Lower lobe of right lung (tissue), 2 donors: ENCODE measurements at regions not wholly inside any gene's neighbourhood (a gene's known extent, or its start where the extent isn't known, plus 50 kb on each side); places are given as distances from the start of the nearest gene placed in this dataset.

Experiments used
- ATAC-seq, 2 donors: fragments of 200-7000 bp; cut with Tn5 transposase; one replicate each; pipeline ENCODE4 v1.9.1; 2020 to 2022; ENCODE audit warnings: mild to moderate bottlenecking in 2 of 2, moderate library complexity in 2 of 2
- DNase-seq: peaks from one replicate; pipeline ENCODE4 v3.0.0-alpha.2; 2020
- H3K27ac ChIP-seq: fragments of 200-600 bp; one replicate; pipeline ENCODE4 v1.8.0; 2022
- H3K27me3 ChIP-seq: fragments of 200-600 bp; one replicate; pipeline ENCODE4 v1.8.0; 2022; ENCODE audit warnings: low read depth
- H3K36me3 ChIP-seq: fragments of 200-600 bp; one replicate; pipeline ENCODE4 v1.8.0; 2022; ENCODE audit warnings: mild to moderate bottlenecking
- H3K4me1 ChIP-seq: fragments of 200-600 bp; one replicate; pipeline ENCODE4 v1.8.0; 2022
- H3K4me3 ChIP-seq: fragments of 200-600 bp; one replicate; pipeline ENCODE4 v1.8.0; 2022; ENCODE audit warnings: mild to moderate bottlenecking
- H3K9me3 ChIP-seq: fragments of 200-600 bp; one replicate; pipeline ENCODE4 v1.8.0; 2022
- intact Hi-C: fragments of 100-400 bp; cut with DNase I; formaldehyde crosslinking; loops from one replicate; pipeline ENCODE4 v1.11.0; 2022
- TF ChIP-seq, protein P1 (sequence below): fragments of 200-600 bp; IDR thresholded peaks from one replicate; pipeline ENCODE4 v1.8.0; 2022; ENCODE audit warnings: antibody characterized with exemption, mild to moderate bottlenecking
- donor health status: DM: no; HTN: yes; CAD: no; lungs with severe emphysema.

- no peak for ATAC-seq
- intact Hi-C loops, result no loop called here
- Histone ChIP-seq H3K27me3 (no peaks in the 10 kb centered on the region), H3K36me3 (no peaks in the 10 kb centered on the region), H3K9me3 (no peaks in the 10 kb centered on the region), H3K4me3 (no peak overlapping the region), H3K27ac (no peak overlapping the region), H3K4me1 (no peaks in the 10 kb centered on the region)
- TF ChIP-seq, protein P1, sequence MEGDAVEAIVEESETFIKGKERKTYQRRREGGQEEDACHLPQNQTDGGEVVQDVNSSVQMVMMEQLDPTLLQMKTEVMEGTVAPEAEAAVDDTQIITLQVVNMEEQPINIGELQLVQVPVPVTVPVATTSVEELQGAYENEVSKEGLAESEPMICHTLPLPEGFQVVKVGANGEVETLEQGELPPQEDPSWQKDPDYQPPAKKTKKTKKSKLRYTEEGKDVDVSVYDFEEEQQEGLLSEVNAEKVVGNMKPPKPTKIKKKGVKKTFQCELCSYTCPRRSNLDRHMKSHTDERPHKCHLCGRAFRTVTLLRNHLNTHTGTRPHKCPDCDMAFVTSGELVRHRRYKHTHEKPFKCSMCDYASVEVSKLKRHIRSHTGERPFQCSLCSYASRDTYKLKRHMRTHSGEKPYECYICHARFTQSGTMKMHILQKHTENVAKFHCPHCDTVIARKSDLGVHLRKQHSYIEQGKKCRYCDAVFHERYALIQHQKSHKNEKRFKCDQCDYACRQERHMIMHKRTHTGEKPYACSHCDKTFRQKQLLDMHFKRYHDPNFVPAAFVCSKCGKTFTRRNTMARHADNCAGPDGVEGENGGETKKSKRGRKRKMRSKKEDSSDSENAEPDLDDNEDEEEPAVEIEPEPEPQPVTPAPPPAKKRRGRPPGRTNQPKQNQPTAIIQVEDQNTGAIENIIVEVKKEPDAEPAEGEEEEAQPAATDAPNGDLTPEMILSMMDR, result no peak
- no peak for DNase-seq
These were observed 101.3 kb upstream of the SKAP2 start for GRCh38 chr7:26965724-26966123.

- intact Hi-C loops, result no loop called here
These were observed 99.9 kb upstream of the SKAP2 start for GRCh38 chr7:26964156-26964808.

DNA sequence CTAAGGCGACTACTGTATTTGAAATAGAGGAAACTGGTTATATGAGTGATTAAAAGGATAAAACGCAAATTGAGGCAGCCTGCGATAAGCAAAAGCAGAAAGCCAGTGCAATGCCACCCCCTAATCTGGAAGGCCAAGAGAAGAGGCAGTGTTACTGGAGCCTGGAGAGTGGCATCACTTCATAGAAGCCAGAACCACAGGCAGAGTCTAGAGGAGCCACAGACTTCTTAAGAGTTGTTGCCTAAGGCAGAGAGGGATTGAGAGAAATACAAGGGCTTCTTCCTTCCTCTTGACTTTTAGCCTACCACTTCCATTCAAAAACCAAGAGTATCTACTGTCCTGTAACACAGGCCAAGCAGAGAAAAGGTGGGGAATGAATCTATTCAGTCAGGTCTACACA, 94.9 kb upstream of the SKAP2 start:
- no peak for DNase-seq
- Histone ChIP-seq H3K4me3 (no peak overlapping the region), H3K27ac (no peak overlapping the region), H3K27me3 (no peaks in the 10 kb centered on the region), H3K4me1 (no peaks in the 10 kb centered on the region), H3K9me3 (no peaks in the 10 kb centered on the region), H3K36me3 (no peaks in the 10 kb centered on the region)
- intact Hi-C loops, result no loop called here
- no peak for ATAC-seq
- TF ChIP-seq, protein P1, result no peak

More at GRCh38 chr7:26964156-26964808, 99.9 kb upstream of the SKAP2 start:
- Histone ChIP-seq H3K27ac (no peak overlapping the region), H3K4me3 (no peak overlapping the region), H3K4me1 (no peaks in the 10 kb centered on the region), H3K9me3 (no peaks in the 10 kb centered on the region), H3K36me3 (no peaks in the 10 kb centered on the region), H3K27me3 (no peaks in the 10 kb centered on the region)
- DNase-seq (no peak), ATAC-seq (no peak)
- TF ChIP-seq, protein P1, result no peak

DNA sequence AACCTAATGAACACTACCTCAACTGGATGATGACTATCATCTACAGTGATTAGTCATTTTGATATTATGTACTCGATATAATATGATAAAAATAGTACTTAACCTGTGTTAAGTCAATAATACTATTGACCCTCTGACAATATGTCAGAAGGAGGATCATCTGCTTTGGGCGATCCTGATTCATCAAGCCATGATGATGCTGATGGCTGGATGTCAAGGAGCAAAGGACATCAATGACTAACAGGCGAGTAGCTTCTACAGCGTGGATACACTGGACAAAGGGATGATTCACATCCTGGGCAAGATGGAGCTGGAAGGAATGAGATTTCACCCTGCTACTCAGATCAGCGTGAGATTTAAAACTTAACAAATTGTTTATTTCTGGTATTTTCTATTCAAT, 94.4 kb upstream of the SKAP2 start:
- Histone ChIP-seq H3K27me3 (no peaks in the 10 kb centered on the region), H3K4me1 (no peaks in the 10 kb centered on the region), H3K27ac (no peak overlapping the region), H3K9me3 (no peaks in the 10 kb centered on the region), H3K36me3 (no peaks in the 10 kb centered on the region), H3K4me3 (no peak overlapping the region)
- DNase-seq (no peak), ATAC-seq (no peak)
- intact Hi-C loops, result no loop called here
- TF ChIP-seq, protein P1, result no peak

DNA sequence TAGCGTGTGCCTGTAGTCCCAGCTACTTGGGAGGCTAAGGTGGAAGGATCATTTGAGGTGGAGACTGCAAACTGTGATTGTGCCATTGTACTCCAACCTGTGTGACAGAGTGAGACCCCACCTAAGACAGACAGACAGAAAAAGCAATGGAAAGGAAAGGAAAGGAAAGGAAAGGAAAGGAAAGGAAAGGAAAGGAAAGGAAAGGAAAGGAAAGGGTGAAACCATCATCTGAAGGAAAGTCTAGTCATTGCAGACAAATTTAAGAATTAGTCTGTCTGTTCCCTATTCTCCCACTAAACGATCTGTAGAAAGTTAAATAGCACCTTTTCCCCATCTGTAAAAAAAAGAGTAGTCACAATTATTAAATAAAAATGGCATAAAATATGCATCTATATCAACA, 91.1 kb upstream of the SKAP2 start:
- Histone ChIP-seq H3K9me3 (no peaks in the 10 kb centered on the region), H3K27me3 (no peaks in the 10 kb centered on the region), H3K4me3 (no peak overlapping the region), H3K36me3 (no peaks in the 10 kb centered on the region), H3K27ac (no peak overlapping the region), H3K4me1 (no peaks in the 10 kb centered on the region)
- TF ChIP-seq, protein P1, result no peak
- ATAC-seq (no peak), DNase-seq (no peak)
- intact Hi-C loops, result no loop called here
